ENCODE measurements at regions not wholly inside any gene's neighbourhood (a gene's known extent, or its start where the extent isn't known, plus 50 kb on each side); places are given as distances from the start of the nearest gene placed in this dataset.
A peak's percentile ranks its signal among the peaks of the same experiment; 100 is the strongest.

GRCh38 chr3:127053979-127054378, 71.1 kb downstream of the PLXNA1 start:
- H3K9me3 Mint-ChIP-seq (ENCODE audit: low read depth) = peaks cover 24% of the 10 kb centered on the region

GRCh38 chr3:127056281-127056680, 73.4 kb downstream of the PLXNA1 start:
- Mint-ChIP-seq H3K36me3 (ENCODE audit: low read depth) (peaks cover 6% of the 10 kb centered on the region), H3K9me3 (ENCODE audit: low read depth) (peaks cover 21% of the 10 kb centered on the region), H3K27me3 (ENCODE audit: low read depth) (peaks cover 25% of the 10 kb centered on the region), H3K27ac (ENCODE audit: unreplicated experiment) (no peak overlapping the region), H3K4me3 (ENCODE audit: unreplicated experiment) (no peak overlapping the region), H3K4me1 (ENCODE audit: low read depth) (no peaks in the 10 kb centered on the region)
- TF ChIP-seq, protein P1, sequence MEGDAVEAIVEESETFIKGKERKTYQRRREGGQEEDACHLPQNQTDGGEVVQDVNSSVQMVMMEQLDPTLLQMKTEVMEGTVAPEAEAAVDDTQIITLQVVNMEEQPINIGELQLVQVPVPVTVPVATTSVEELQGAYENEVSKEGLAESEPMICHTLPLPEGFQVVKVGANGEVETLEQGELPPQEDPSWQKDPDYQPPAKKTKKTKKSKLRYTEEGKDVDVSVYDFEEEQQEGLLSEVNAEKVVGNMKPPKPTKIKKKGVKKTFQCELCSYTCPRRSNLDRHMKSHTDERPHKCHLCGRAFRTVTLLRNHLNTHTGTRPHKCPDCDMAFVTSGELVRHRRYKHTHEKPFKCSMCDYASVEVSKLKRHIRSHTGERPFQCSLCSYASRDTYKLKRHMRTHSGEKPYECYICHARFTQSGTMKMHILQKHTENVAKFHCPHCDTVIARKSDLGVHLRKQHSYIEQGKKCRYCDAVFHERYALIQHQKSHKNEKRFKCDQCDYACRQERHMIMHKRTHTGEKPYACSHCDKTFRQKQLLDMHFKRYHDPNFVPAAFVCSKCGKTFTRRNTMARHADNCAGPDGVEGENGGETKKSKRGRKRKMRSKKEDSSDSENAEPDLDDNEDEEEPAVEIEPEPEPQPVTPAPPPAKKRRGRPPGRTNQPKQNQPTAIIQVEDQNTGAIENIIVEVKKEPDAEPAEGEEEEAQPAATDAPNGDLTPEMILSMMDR (IDR thresholded peaks at IDR 0.05) = no peak
- DNase-seq (ENCODE audit: low spot score) = peak; percentile 80

More at GRCh38 chr3:127053979-127054378, 71.1 kb downstream of the PLXNA1 start:
- Mint-ChIP-seq H3K36me3 (ENCODE audit: low read depth) (peaks cover 8% of the 10 kb centered on the region), H3K27ac (ENCODE audit: unreplicated experiment) (no peak overlapping the region), H3K4me1 (ENCODE audit: low read depth) (no peaks in the 10 kb centered on the region), H3K4me3 (ENCODE audit: unreplicated experiment) (no peak overlapping the region), H3K27me3 (ENCODE audit: low read depth) (peaks cover 16% of the 10 kb centered on the region)
- TF ChIP-seq, protein P1 (IDR thresholded peaks at IDR 0.05) = no peak
- peak; percentile 77 for DNase-seq (ENCODE audit: low spot score)

GRCh38 chr3:127056976-127057375, 74.1 kb downstream of the PLXNA1 start:
- Mint-ChIP-seq H3K9me3 (ENCODE audit: low read depth) (peaks cover 21% of the 10 kb centered on the region), H3K4me3 (ENCODE audit: unreplicated experiment) (no peak overlapping the region), H3K27ac (ENCODE audit: unreplicated experiment) (no peak overlapping the region), H3K36me3 (ENCODE audit: low read depth) (peaks cover 6% of the 10 kb centered on the region), H3K27me3 (ENCODE audit: low read depth) (peaks cover 28% of the 10 kb centered on the region), H3K4me1 (ENCODE audit: low read depth) (no peaks in the 10 kb centered on the region)
- DNase-seq (ENCODE audit: low spot score) = no peak
- TF ChIP-seq, protein P1 (IDR thresholded peaks at IDR 0.05) = no peak

DNA sequence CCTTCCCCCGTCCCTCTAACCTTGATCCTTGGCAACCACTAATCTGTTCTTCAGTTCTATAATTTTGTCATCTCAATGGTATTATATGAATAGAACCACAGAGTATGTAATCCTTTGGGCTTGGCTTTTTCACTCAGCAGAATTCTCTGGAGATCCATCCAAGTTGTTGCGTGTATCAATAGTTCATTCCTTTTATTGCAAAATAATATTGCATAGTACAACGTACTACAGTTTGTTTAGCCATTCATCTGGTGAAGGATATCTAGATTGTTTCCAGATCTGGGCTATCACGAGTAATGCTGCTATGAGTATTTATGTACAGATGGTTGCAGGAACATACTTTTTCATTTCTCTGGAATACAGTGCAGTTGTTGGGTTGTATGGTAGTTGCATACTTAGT, 76.2 kb downstream of the PLXNA1 start:
- Mint-ChIP-seq H3K4me3 (ENCODE audit: unreplicated experiment) (no peak overlapping the region), H3K4me1 (ENCODE audit: low read depth) (no peaks in the 10 kb centered on the region), H3K9me3 (ENCODE audit: low read depth) (peaks cover 21% of the 10 kb centered on the region), H3K27ac (ENCODE audit: unreplicated experiment) (no peak overlapping the region), H3K27me3 (ENCODE audit: low read depth) (peaks cover 26% of the 10 kb centered on the region), H3K36me3 (ENCODE audit: low read depth) (peaks cover 6% of the 10 kb centered on the region)
- DNase-seq (ENCODE audit: low spot score) = no peak
- TF ChIP-seq, protein P1 (IDR thresholded peaks at IDR 0.05) = no peak

- TF ChIP-seq, protein P1 (IDR thresholded peaks at IDR 0.05) = no peak
- peaks cover 25% of the 10 kb centered on the region for H3K27me3 Mint-ChIP-seq (ENCODE audit: low read depth)
- peak; percentile 19 for DNase-seq (ENCODE audit: low spot score)
- H3K4me3 Mint-ChIP-seq (ENCODE audit: unreplicated experiment) = no peak overlapping the region
- no peak overlapping the region for H3K27ac Mint-ChIP-seq (ENCODE audit: unreplicated experiment)
- H3K36me3 Mint-ChIP-seq (ENCODE audit: low read depth) = peaks cover 6% of the 10 kb centered on the region
- H3K4me1 Mint-ChIP-seq (ENCODE audit: low read depth) = peaks cover 2% of the 10 kb centered on the region
- peaks cover 19% of the 10 kb centered on the region for H3K9me3 Mint-ChIP-seq (ENCODE audit: low read depth)
Measured at GRCh38 chr3:127061641-127062040, 78.7 kb downstream of the PLXNA1 start.

All from chondrocyte (in vitro differentiated cells).